GM12878 (cell line): ENCODE measurements at regions not wholly inside any gene's neighbourhood (a gene's known extent, or its start where the extent isn't known, plus 50 kb on each side); places are given as distances from the start of the nearest gene placed in this dataset.

Experiments used
- ATAC-seq: fragments of 200-7000 bp; cut with Tn5 transposase; 3 replicates; pipeline ENCODE4 v1.9.1; 2020; ENCODE audit warnings: mild to moderate bottlenecking, moderate library complexity
- BruUV-seq: library from RNA; stranded (reverse); fragments of 400-500 nt; replicated peaks from 2 replicates; lab custom pipeline; 2021; lab: Mats Ljungman, UMichigan
- CTCF ChIA-PET: fragments of 300-600 bp; sonication (Branson Sonifier 250); formaldehyde crosslinking; extraction: SDS; loops from one replicate; lab custom pipeline; 2021; ENCODE audit warnings: inconsistent platforms; lab: Yijun Ruan, JAX
- POLR2A ChIA-PET: fragments of 350-600 bp; formaldehyde crosslinking; extraction: SDS; loops from one replicate; lab custom pipeline; 2021; ENCODE audit warnings: inconsistent platforms; lab: Charles Lee
- RAD21 ChIA-PET: fragments of 300-600 bp; sonication (Branson Sonifier 250); formaldehyde crosslinking; loops from one replicate; lab custom pipeline; 2023; ENCODE audit warnings: antibody characterized with exemption; ENCODE audit not compliant: unreplicated experiment; lab: Charles Lee
- SMC1A ChIA-PET: fragments of 300-600 bp; sonication (Branson Sonifier 250); formaldehyde crosslinking; loops from one replicate; lab custom pipeline; 2023; ENCODE audit not compliant: unreplicated experiment, uncharacterized antibody; lab: Charles Lee
- DNase-seq: peaks from one replicate; pipeline ENCODE4 v3.0.0-alpha.2; 2011; ENCODE audit warnings: low read depth, low spot score
- FAIRE-seq: peaks from 3 replicates; lab custom pipeline; 2011; peaks lifted over from hg19 to GRCh38; lab: Jason Lieb, UNC
- H2AFZ ChIP-seq: 2 replicates; pipeline ENCODE4 v1.6.0; 2011; ENCODE audit warnings: low read depth, low read length, control low read depth; ENCODE audit not compliant: control insufficient read depth
- H3K27ac ChIP-seq: 2 replicates; pipeline ENCODE4 v1.5.1; 2011; ENCODE audit warnings: control low read depth; ENCODE audit not compliant: control insufficient read depth, insufficient read depth
- H3K27me3 ChIP-seq, 2 experiments: replicated peaks in 1 of 2; 2 replicates each; pipeline versions ENCODE4 v1.6.0 to v1.6.1; 2011; ENCODE audit warnings: low read length in 1 of 2; ENCODE audit not compliant: control insufficient read depth in 2 of 2, insufficient read depth in 2 of 2
- H3K36me3 ChIP-seq, 2 experiments: 2 replicates each; pipeline ENCODE4 v1.5.1; 2011; ENCODE audit warnings: low read length in 1 of 2; ENCODE audit not compliant: control insufficient read depth in 2 of 2, insufficient read depth in 2 of 2
- H3K4me1 ChIP-seq: 2 replicates; pipeline ENCODE4 v1.6.1; 2011; ENCODE audit warnings: mild to moderate bottlenecking, low read length, moderate library complexity, mixed read lengths; ENCODE audit not compliant: control insufficient read depth, insufficient read depth
- H3K4me2 ChIP-seq: 2 replicates; pipeline ENCODE4 v1.6.0; 2011; ENCODE audit warnings: control low read depth; ENCODE audit not compliant: control insufficient read depth, insufficient read depth
- H3K4me3 ChIP-seq: fragments of 200-600 bp; sonication (generic); 2 replicates; pipeline ENCODE4 v1.5.1; 2016
- H3K79me2 ChIP-seq: 2 replicates; pipeline ENCODE4 v1.6.0; 2011; ENCODE audit warnings: low read length; ENCODE audit not compliant: control insufficient read depth, insufficient read depth
- H3K9ac ChIP-seq: 2 replicates; pipeline ENCODE4 v1.8.0; 2011; ENCODE audit warnings: low read length, control low read depth, mixed read lengths; ENCODE audit not compliant: control insufficient read depth, insufficient read depth
- H3K9me3 ChIP-seq: replicated peaks from 3 replicates; pipeline ENCODE4 v1.5.1; 2011; ENCODE audit warnings: mild to moderate bottlenecking, low read length; ENCODE audit not compliant: control insufficient read depth, insufficient read depth
- H4K20me1 ChIP-seq: 2 replicates; pipeline ENCODE4 v1.6.0; 2011; ENCODE audit not compliant: control insufficient read depth, insufficient read depth
- ATF2 ChIP-seq: IDR thresholded peaks from 2 replicates; pipeline ENCODE4 v1.6.1; 2012; ENCODE audit warnings: low read length, inconsistent platforms
- CBX3 ChIP-seq: fragments of 200-600 bp; sonication (generic); IDR thresholded peaks from 2 replicates; pipeline ENCODE4 v1.6.1; 2016; ENCODE audit warnings: low read depth, borderline replicate concordance
- CBX5 ChIP-seq: sonication (generic); IDR thresholded peaks from 2 replicates; pipeline ENCODE4 v1.6.1; 2016; ENCODE audit warnings: low read depth, moderate library complexity, mild to moderate bottlenecking, inconsistent platforms
- CEBPB ChIP-seq, 2 experiments: fragments of 150-350 bp in 1 of 2; IDR thresholded peaks; 2 replicates each; pipeline ENCODE4 v1.6.1; 2012 to 2014; ENCODE audit warnings: low read depth in 2 of 2, low read length in 2 of 2, borderline replicate concordance in 1 of 2, inconsistent platforms in 1 of 2
- CREB1 ChIP-seq: IDR thresholded peaks from 2 replicates; pipeline ENCODE4 v1.6.1; 2012; ENCODE audit warnings: low read depth, mild to moderate bottlenecking, inconsistent platforms
- ELK1 ChIP-seq: IDR thresholded peaks from 2 replicates; pipeline ENCODE4 v1.6.1; 2012; ENCODE audit warnings: low read depth, low read length, improper control_type of control experiment
- GABPA ChIP-seq: IDR thresholded peaks from 2 replicates; pipeline ENCODE4 v1.6.1; 2014; ENCODE audit warnings: antibody characterized with exemption, low read depth, mild to moderate bottlenecking, inconsistent platforms
- IKZF2 ChIP-seq, 2 experiments: fragments of 450-650 bp; IDR thresholded peaks; 2 replicates each; pipeline ENCODE4 v1.6.1; 2017; ENCODE audit warnings: mild to moderate bottlenecking in 2 of 2, moderate library complexity in 2 of 2
- IRF5 ChIP-seq: fragments of 450-650 bp; IDR thresholded peaks from 2 replicates; pipeline ENCODE4 v1.6.1; 2017; ENCODE audit warnings: borderline replicate concordance
- MXI1 ChIP-seq: fragments of 150-350 bp; IDR thresholded peaks from 2 replicates; pipeline ENCODE4 v1.6.1; 2011; ENCODE audit warnings: low read depth, mild to moderate bottlenecking, inconsistent platforms, low read length, improper control_type of control experiment
- NR2C1 ChIP-seq: fragments of 450-650 bp; IDR thresholded peaks from 2 replicates; pipeline ENCODE4 v1.6.1; 2017; ENCODE audit warnings: antibody characterized with exemption, mild to moderate bottlenecking, moderate library complexity
- POLR2A ChIP-seq: IDR thresholded peaks from 2 replicates; pipeline ENCODE4 v1.6.1; 2011; ENCODE audit warnings: low read depth, mild to moderate bottlenecking, low read length
- POLR2AphosphoS5 ChIP-seq: IDR thresholded peaks from 2 replicates; pipeline ENCODE4 v1.6.1; 2011; ENCODE audit warnings: mild to moderate bottlenecking, low read length, inconsistent platforms
- POU2F2 ChIP-seq: IDR thresholded peaks from 3 replicates; pipeline ENCODE4 v1.6.1; 2011; ENCODE audit warnings: low read depth, mild to moderate bottlenecking, low read length, borderline replicate concordance
- RAD21 ChIP-seq: IDR thresholded peaks from 2 replicates; pipeline ENCODE4 v1.6.1; 2011; ENCODE audit warnings: mild to moderate bottlenecking, low read depth, low read length, moderate library complexity; ENCODE audit not compliant: insufficient read depth
- SMAD1 ChIP-seq: fragments of 450-650 bp; IDR thresholded peaks from 2 replicates; pipeline ENCODE4 v1.6.1; 2018; ENCODE audit warnings: mild to moderate bottlenecking, low read depth; ENCODE audit not compliant: partially characterized antibody
- SMARCA5 ChIP-seq: fragments of 450-650 bp; IDR thresholded peaks from 2 replicates; pipeline ENCODE4 v1.6.1; 2017; ENCODE audit warnings: mild to moderate bottlenecking
- SPI1 ChIP-seq: IDR thresholded peaks from 2 replicates; pipeline ENCODE4 v1.6.1; 2011; ENCODE audit warnings: low read depth, mild to moderate bottlenecking, low read length, moderate library complexity, borderline replicate concordance; ENCODE audit not compliant: insufficient read depth
- ZZZ3 ChIP-seq: IDR thresholded peaks from 2 replicates; pipeline ENCODE4 v1.6.1; 2011; ENCODE audit warnings: low read depth; ENCODE audit not compliant: control insufficient read depth, insufficient read length
- WGBS: methylation state at CpG from one replicate; pipeline ENCODE4 v1.1.6; 2016; ENCODE audit warnings: low lambda C conversion rate; ENCODE audit not compliant: insufficient replicate concordance, insufficient coverage; ENCODE audit errors: missing lambda C conversion rate; 5-methylcytosine and 5-hydroxymethylcytosine counted together
- in situ Hi-C: fragments of 300-500 bp; cut with MboI; formaldehyde crosslinking; loops from 9 replicates; pipeline ENCODE4 v1.14.3; 2018; ENCODE audit warnings: mixed read lengths
- intact Hi-C: fragments of 100-400 bp; cut with micrococcal nuclease; formaldehyde crosslinking; loops from one replicate; pipeline ENCODE4 v1.14.2; 2022; ENCODE audit not compliant: unreplicated experiment

- no peak for TF ChIP-seq ATF2
- no peak for TF ChIP-seq SMARCA5
- TF ChIP-seq IRF5: no peak
- TF ChIP-seq RAD21: no peak
Observed at GRCh38 chr14:56057071-56057741, 61.0 kb upstream of the PELI2 start (continued).

- no peak for ATAC-seq
- intact Hi-C loops: no loop called here
- no peak overlapping the region for H2AFZ ChIP-seq
- no peaks in the 10 kb centered on the region for H3K79me2 ChIP-seq
- H3K36me3 ChIP-seq: no peaks in the 10 kb centered on the region
- in situ Hi-C loops: no loop called here
- no peaks in the 10 kb centered on the region for H3K4me1 ChIP-seq
- no peak for FAIRE-seq
- no peaks in the 10 kb centered on the region for H3K9me3 ChIP-seq
- H3K4me3 ChIP-seq: no peak overlapping the region
- no peak overlapping the region for H3K27ac ChIP-seq
- H3K9ac ChIP-seq: no peak overlapping the region
- SMC1A ChIA-PET: no interaction called here
- WGBS: 21% methylated on average over 5 of the region's 5 CpGs
- DNase-seq: no peak
- RAD21 ChIA-PET: interaction anchor here (0.7 kb wide), 1 partner anchor 176 kb away, joined by 3 read pairs; no protein-coding TSS in a partner anchor
- no peaks in the 10 kb centered on the region; a peak in 1 of 4 replicates for H3K27me3 ChIP-seq
- CTCF ChIA-PET: no interaction called here
- H4K20me1 ChIP-seq: no peaks in the 10 kb centered on the region
- TF ChIP-seq CEBPB (IDR thresholded peaks at IDR 0.05; ENCODE audit: borderline replicate concordance in 1 of 2, low read depth in 2 of 2, low read length in 2 of 2) (no peak), POU2F2 (no peak), POLR2A (no peak), CBX3 (no peak), NR2C1 (no peak), ELK1 (no peak), SMAD1 (no peak), GABPA (no peak), CREB1 (no peak), IKZF2 (IDR thresholded peaks at IDR 0.05) (no peak), CBX5 (no peak), POLR2AphosphoS5 (no peak), SPI1 (no peak), IRF5 (no peak), MXI1 (no peak), ZZZ3 (no peak)
- H3K4me2 ChIP-seq: no peak overlapping the region
- BruUV-seq: no TSS peak
- POLR2A ChIA-PET: no interaction called here
Observed at GRCh38 chr14:56057767-56058166, 60.4 kb upstream of the PELI2 start.
